AG09309 (cell line): ENCODE measurements at regions not wholly inside any gene's neighbourhood (a gene's known extent, or its start where the extent isn't known, plus 50 kb on each side); places are given as distances from the start of the nearest gene placed in this dataset.
"Not testable (repeated sequence)": the region's sequence is repeated elsewhere in the genome, so short reads cannot be mapped to it uniquely, and the experiment has no call there.

Source experiments
- DNase-seq: peaks from one replicate; pipeline ENCODE4 v3.0.0-alpha.2; 2010; ENCODE audit warnings: low read depth
- H3K4me3 ChIP-seq: 2 replicates; pipeline ENCODE4 v1.5.1; 2011; ENCODE audit warnings: mild to moderate bottlenecking, low read depth, low read length, moderate library complexity; ENCODE audit not compliant: control insufficient read depth

DNA sequence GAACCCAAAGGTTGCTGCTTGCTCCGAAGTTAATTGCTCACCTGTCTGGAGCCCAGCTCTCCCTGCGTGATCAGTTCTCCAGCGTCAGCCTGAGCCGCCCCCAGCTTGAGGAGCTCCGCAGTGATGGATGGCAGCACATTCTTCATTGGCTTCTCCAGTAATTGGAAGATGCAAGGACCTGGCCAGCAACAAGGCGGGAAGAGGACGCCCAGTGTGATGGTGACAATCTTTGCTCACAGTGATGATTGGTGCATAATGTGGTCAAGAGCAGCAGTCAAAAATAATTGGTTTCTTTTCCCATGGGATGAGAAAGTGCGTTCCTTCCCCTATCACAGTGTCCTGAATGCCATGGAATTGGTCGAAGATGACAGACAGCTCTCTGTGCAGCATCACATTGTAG, 102.4 kb upstream of the SPDYE9 start:
- DNase-seq, H3K4me3 ChIP-seq: not testable (repeated sequence)

DNA sequence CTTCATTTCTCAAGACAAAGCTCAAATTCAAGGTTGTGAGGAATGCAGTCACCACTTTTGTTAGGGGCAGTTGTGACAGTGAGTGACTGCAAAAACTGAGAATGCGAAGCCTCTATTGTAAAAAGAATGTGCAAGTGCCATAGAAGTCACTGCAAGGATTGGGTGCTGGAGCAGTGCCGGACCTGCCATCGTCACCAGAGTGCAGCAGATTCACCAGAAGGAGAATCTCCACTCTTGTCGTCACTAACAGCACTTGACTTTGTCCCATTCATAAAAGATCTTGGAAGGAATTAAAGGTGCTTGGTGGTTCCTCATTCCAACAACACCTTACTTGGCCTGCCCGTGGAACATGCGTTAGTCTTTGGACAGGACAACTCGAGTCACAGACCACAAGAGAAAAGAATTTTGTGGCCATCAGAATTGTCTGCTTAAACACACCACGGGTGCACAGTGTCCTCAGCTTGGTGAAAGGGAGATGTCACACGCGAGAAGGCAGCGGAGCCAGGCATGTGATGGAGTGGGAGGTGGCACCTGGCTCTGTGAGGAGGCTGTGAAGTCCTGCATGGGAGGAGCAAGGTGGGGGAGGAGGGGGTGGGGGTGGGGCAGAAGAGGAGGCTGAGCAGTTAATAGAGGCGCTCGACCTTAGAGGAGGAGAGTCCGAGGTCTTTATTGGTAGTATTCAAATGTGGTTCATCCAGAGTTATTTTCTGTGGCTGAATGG, 100.9 kb upstream of the SPDYE9 start:
- H3K4me3 ChIP-seq, DNase-seq: not testable (repeated sequence)

DNA sequence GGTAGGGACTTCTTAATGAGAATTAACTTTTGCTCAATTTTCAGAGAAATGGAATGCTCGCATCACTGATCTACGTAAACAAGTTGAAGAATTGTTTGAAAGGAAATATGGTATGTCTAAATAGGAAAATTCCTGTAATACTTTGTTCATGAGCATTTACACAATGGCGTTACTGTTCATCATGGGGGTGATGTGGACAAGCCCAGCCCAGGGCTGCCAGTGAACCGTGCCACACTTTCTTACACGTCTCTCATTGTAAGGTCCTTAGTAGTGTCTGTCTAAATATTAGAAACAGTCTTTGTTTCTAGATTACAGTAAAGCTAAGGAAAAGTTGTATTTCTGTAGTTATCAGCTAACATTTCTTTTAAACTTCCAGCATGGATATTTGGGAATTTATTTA, 91.0 kb upstream of the SPDYE9 start:
- not testable (repeated sequence) for DNase-seq, H3K4me3 ChIP-seq

- not testable (repeated sequence) for DNase-seq, H3K4me3 ChIP-seq
Measured at GRCh38 chr7:73175322-73175721, 89.5 kb upstream of the SPDYE9 start.

GRCh38 chr7:73170902-73171301, 85.1 kb upstream of the SPDYE9 start:
- DNase-seq, H3K4me3 ChIP-seq: not testable (repeated sequence)

DNA sequence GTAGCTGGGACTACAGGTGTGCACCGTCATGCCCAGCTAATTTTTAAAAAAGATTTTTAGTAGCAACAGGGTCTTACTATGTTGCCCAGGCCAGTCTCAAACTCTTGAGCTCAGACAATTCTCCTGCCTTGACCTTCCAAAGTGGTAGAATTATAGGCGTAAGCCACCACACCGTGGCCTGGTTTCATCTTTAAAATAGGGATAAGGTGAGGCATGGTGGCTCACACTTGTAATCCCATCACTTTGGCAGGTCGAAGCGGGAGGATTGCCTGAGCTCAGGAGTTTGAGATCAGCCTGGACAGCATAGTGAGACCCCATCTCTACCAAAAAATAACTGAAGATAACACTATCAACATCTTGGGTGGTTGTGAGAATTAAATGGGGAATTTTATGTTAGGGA, 84.6 kb upstream of the SPDYE9 start:
- DNase-seq, H3K4me3 ChIP-seq: not testable (repeated sequence)

- not testable (repeated sequence) for DNase-seq, H3K4me3 ChIP-seq
Measured at GRCh38 chr7:73166152-73166551, 80.3 kb upstream of the SPDYE9 start.

- not testable (repeated sequence) for H3K4me3 ChIP-seq, DNase-seq
Measured at GRCh38 chr7:73162680-73163079, 76.8 kb upstream of the SPDYE9 start.

GRCh38 chr7:73161727-73162126, 75.9 kb upstream of the SPDYE9 start:
- not testable (repeated sequence) for DNase-seq, H3K4me3 ChIP-seq

DNA sequence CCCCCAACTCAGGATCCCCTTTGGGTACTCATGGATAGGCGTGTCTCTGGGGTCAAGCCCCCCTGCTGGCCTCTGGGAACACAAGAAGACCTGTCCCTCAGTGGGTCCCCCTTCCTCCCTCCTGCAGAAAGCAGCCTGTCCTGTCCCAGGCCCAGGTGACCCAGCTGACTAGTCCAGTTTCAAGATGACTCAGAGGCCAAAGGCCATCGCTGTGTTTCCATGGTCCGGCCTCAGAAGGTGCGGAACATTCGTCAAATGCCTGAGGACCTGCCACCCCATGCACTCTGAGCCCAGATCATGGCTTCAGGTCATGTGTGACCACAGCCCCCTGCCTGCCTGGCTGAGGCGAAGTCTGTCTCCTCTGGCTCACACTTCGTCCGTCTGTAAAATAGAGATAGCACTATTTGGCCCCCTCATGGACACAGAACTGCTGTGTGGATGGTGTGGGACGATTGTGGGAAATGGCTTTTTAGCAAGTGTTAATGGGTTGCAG, 71.4 kb upstream of the SPDYE9 start:
- H3K4me3 ChIP-seq, DNase-seq: not testable (repeated sequence)

DNA sequence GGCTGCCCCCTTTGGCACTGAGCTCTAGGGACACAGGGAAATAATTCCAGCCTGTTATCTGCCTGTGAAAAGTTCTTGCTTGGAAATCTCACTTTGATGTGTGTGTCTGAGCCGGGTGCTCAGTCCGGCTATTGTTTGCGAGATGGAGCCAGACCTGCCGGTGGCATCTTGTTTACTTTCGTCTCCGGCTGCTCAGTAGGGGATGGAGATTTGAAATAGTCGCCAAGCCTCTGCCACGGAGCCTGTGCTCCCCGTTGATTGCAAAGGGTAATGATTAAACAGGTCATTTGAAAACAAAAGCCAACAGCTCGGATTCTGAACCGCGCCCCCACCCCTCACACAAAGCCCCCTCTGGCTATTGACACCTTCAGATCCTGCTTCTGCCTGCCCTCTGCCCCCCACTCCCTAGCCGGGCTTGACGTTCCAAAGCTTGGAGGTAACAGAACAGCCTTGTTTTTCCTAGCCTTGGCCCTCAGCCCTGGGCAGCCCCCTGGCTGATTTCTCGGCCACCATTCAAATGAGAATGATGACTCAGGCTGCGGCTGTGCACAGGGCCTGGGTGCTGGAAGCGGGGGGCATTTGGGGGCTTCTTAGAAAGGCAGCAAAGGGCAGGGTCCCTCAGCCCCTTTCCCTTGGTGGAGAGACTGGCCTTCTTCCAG, 70.8 kb upstream of the SPDYE9 start:
- DNase-seq, H3K4me3 ChIP-seq: not testable (repeated sequence)

GRCh38 chr7:73154586-73155038, 68.8 kb upstream of the SPDYE9 start:
- DNase-seq, H3K4me3 ChIP-seq: not testable (repeated sequence)

GRCh38 chr7:73153921-73154585, 68.2 kb upstream of the SPDYE9 start:
- not testable (repeated sequence) for DNase-seq, H3K4me3 ChIP-seq

GRCh38 chr7:73148570-73148969, 62.7 kb upstream of the SPDYE9 start:
- DNase-seq, H3K4me3 ChIP-seq: not testable (repeated sequence)

GRCh38 chr7:73147681-73148080, 61.8 kb upstream of the SPDYE9 start:
- DNase-seq: not testable (repeated sequence)

GRCh38 chr7:73143993-73144392, 58.2 kb upstream of the SPDYE9 start:
- DNase-seq, H3K4me3 ChIP-seq: not testable (repeated sequence)

More at GRCh38 chr7:73147681-73148080, 61.8 kb upstream of the SPDYE9 start:
- not testable (repeated sequence) for H3K4me3 ChIP-seq

DNA sequence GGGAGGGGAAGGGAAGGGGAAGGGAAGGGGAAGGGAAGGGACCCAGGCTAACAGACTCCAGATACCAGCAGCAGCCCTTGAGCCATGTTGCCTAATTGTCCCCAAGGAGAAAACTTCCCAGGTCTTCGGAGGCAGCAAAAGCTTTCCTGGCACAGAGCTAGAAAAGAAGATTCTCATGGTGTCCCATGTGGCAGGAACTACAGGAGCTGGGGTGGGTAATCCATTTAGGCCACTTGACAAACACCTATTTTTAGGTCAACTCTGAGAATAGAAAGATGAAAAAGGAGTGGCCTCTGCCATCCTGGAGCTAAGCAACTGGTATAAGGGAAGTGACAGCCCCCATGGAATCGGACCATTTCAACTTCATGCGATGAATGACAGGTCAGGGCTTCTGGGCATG, 52.1 kb upstream of the SPDYE9 start:
- DNase-seq, H3K4me3 ChIP-seq: not testable (repeated sequence)
